Activated T-cell treated with anti-CD3 and anti-CD28 coated beads for 1 hour (primary cell): ENCODE measurements at regions not wholly inside any gene's neighbourhood (a gene's known extent, or its start where the extent isn't known, plus 50 kb on each side); places are given as distances from the start of the nearest gene placed in this dataset.

Experiments used
- DNase-seq: peaks from one replicate; pipeline ENCODE4 v3.0.0-alpha.2; 2020; ENCODE audit warnings: low read depth

GRCh38 chr9:30677221-30677620, 1707.2 kb upstream of the ACO1 start:
- DNase-seq: no peak

GRCh38 chr9:30688801-30689200, 1695.6 kb upstream of the ACO1 start:
- no peak for DNase-seq

- DNase-seq: no peak
Observed at GRCh38 chr9:30697958-30698357, 1686.5 kb upstream of the ACO1 start.

- no peak for DNase-seq
Observed at GRCh38 chr9:30711591-30711990, 1672.9 kb upstream of the ACO1 start.

- no peak for DNase-seq
Observed at GRCh38 chr9:30713243-30713642, 1671.2 kb upstream of the ACO1 start.

- DNase-seq: no peak
Observed at GRCh38 chr9:30714389-30714788, 1670.1 kb upstream of the ACO1 start.

- no peak for DNase-seq
Observed at GRCh38 chr9:30718483-30718882, 1666.0 kb upstream of the ACO1 start.

- DNase-seq: no peak
Observed at GRCh38 chr9:30722065-30722464, 1662.4 kb upstream of the ACO1 start.

- no peak for DNase-seq
Observed at GRCh38 chr9:30723656-30724055, 1660.8 kb upstream of the ACO1 start.

- no peak for DNase-seq
Observed at GRCh38 chr9:30732060-30732459, 1652.4 kb upstream of the ACO1 start.

- DNase-seq: no peak
Observed at GRCh38 chr9:30744871-30745270, 1639.6 kb upstream of the ACO1 start.

GRCh38 chr9:30746589-30746988, 1637.9 kb upstream of the ACO1 start:
- DNase-seq: no peak

GRCh38 chr9:30757723-30758122, 1626.7 kb upstream of the ACO1 start:
- no peak for DNase-seq

GRCh38 chr9:30758726-30759446, 1625.6 kb upstream of the ACO1 start:
- DNase-seq: no peak

GRCh38 chr9:30765318-30765717, 1619.1 kb upstream of the ACO1 start:
- DNase-seq: no peak

GRCh38 chr9:30771163-30771708, 1613.2 kb upstream of the ACO1 start:
- DNase-seq: no peak

GRCh38 chr9:30771760-30772159, 1612.7 kb upstream of the ACO1 start:
- no peak for DNase-seq

GRCh38 chr9:30773427-30773826, 1611.0 kb upstream of the ACO1 start:
- no peak for DNase-seq

- no peak for DNase-seq
Observed at GRCh38 chr9:30774326-30774725, 1610.1 kb upstream of the ACO1 start.

GRCh38 chr9:30775236-30775635, 1609.2 kb upstream of the ACO1 start:
- DNase-seq: no peak

- DNase-seq: no peak
Observed at GRCh38 chr9:30796764-30797163, 1587.7 kb upstream of the ACO1 start.

GRCh38 chr9:30799527-30800101, 1584.8 kb upstream of the ACO1 start:
- DNase-seq: no peak

- no peak for DNase-seq
Observed at GRCh38 chr9:30800421-30800820, 1584.0 kb upstream of the ACO1 start.

- no peak for DNase-seq
Observed at GRCh38 chr9:30812821-30813220, 1571.6 kb upstream of the ACO1 start.
